H9 (cell line): ENCODE measurements at regions not wholly inside any gene's neighbourhood (a gene's known extent, or its start where the extent isn't known, plus 50 kb on each side); places are given as distances from the start of the nearest gene placed in this dataset.

ENCODE experiments used
- DNase-seq: peaks from one replicate; pipeline ENCODE4 v3.0.0-alpha.2; 2017
- H2AFZ ChIP-seq: one replicate; pipeline ENCODE4 v1.6.1; 2013; ENCODE audit warnings: mild to moderate bottlenecking, low read length, control low read depth, moderate library complexity
- H2AK5ac ChIP-seq: 2 replicates; pipeline ENCODE4 v1.6.1; 2013; ENCODE audit warnings: low read length, control low read depth, mixed read lengths; ENCODE audit not compliant: insufficient read length
- H2BK120ac ChIP-seq: one replicate; pipeline ENCODE4 v1.6.1; 2013; ENCODE audit warnings: low read depth, mild to moderate bottlenecking, low read length, control low read depth, inconsistent platforms; ENCODE audit not compliant: poor library complexity, severe bottlenecking
- H2BK12ac ChIP-seq: 2 replicates; pipeline ENCODE4 v1.6.1; 2013; ENCODE audit warnings: low read length, control low read depth, mixed read lengths, low read depth; ENCODE audit not compliant: insufficient read length
- H2BK15ac ChIP-seq: 2 replicates; pipeline ENCODE4 v1.6.1; 2013; ENCODE audit warnings: low read depth, low read length, control low read depth
- H2BK20ac ChIP-seq: one replicate; pipeline ENCODE4 v1.6.1; 2013; ENCODE audit warnings: low read depth, mild to moderate bottlenecking, low read length, control low read depth, inconsistent platforms; ENCODE audit not compliant: poor library complexity, severe bottlenecking
- H2BK5ac ChIP-seq: 2 replicates; pipeline ENCODE4 v1.6.1; 2013; ENCODE audit warnings: low read length, control low read depth, mixed read lengths; ENCODE audit not compliant: insufficient read length
- H3K14ac ChIP-seq: 2 replicates; pipeline ENCODE4 v1.6.1; 2013; ENCODE audit warnings: low read length, control low read depth; ENCODE audit not compliant: insufficient read depth
- H3K18ac ChIP-seq: 2 replicates; pipeline ENCODE4 v1.6.1; 2013; ENCODE audit warnings: low read depth, mild to moderate bottlenecking, mixed read lengths, low read length, control low read depth; ENCODE audit not compliant: insufficient read length
- H3K23ac ChIP-seq: 2 replicates; pipeline ENCODE4 v1.6.1; 2013; ENCODE audit warnings: low read length, control low read depth, mixed read lengths, low read depth; ENCODE audit not compliant: insufficient read length
- H3K23me2 ChIP-seq: 2 replicates; pipeline ENCODE4 v1.6.1; 2013; ENCODE audit warnings: low read depth, mild to moderate bottlenecking, mixed read lengths, low read length, control low read depth; ENCODE audit not compliant: insufficient read length, poor library complexity, severe bottlenecking
- H3K27ac ChIP-seq: 2 replicates; pipeline ENCODE4 v1.5.1; 2013; ENCODE audit warnings: low read length, control low read depth, mixed read lengths, low read depth; ENCODE audit not compliant: insufficient read length
- H3K27me3 ChIP-seq: 2 replicates; pipeline ENCODE4 v1.6.1; 2013; ENCODE audit warnings: low read length, control low read depth, inconsistent platforms; ENCODE audit not compliant: insufficient read depth
- H3K4ac ChIP-seq: 2 replicates; pipeline ENCODE4 v1.6.1; 2013; ENCODE audit warnings: low read depth, mild to moderate bottlenecking, control low read depth, inconsistent platforms, low read length, moderate library complexity
- H3K4me1 ChIP-seq: 2 replicates; pipeline ENCODE4 v1.6.1; 2013; ENCODE audit warnings: low read length, control low read depth, inconsistent platforms; ENCODE audit not compliant: insufficient read depth
- H3K4me2 ChIP-seq: 2 replicates; pipeline ENCODE4 v1.6.1; 2013; ENCODE audit warnings: low read length, control low read depth, mixed read lengths; ENCODE audit not compliant: insufficient read length, insufficient read depth
- H3K56ac ChIP-seq: 2 replicates; pipeline ENCODE4 v1.6.1; 2013; ENCODE audit warnings: low read depth, mild to moderate bottlenecking, mixed read lengths, low read length, control low read depth; ENCODE audit not compliant: insufficient read length
- H3K79me1 ChIP-seq: 2 replicates; pipeline ENCODE4 v1.6.1; 2013; ENCODE audit warnings: low read depth, mild to moderate bottlenecking, moderate library complexity, low read length, control low read depth, inconsistent platforms; ENCODE audit not compliant: insufficient read depth, poor library complexity, severe bottlenecking
- H3K79me2 ChIP-seq: 2 replicates; pipeline ENCODE4 v1.6.1; 2013; ENCODE audit warnings: low read length, control low read depth, inconsistent platforms; ENCODE audit not compliant: insufficient read depth
- H3K9ac ChIP-seq: 2 replicates; pipeline ENCODE4 v1.6.1; 2013; ENCODE audit warnings: low read length, control low read depth, mixed read lengths; ENCODE audit not compliant: insufficient read length; ENCODE audit errors: extremely low read depth
- H3K9me3 ChIP-seq: one replicate; pipeline ENCODE4 v1.6.1; 2013; ENCODE audit warnings: low read depth, low read length, inconsistent platforms; ENCODE audit not compliant: control insufficient read depth
- H3T11ph ChIP-seq: one replicate; pipeline ENCODE4 v1.6.1; 2013; ENCODE audit warnings: mild to moderate bottlenecking, low read length, control low read depth, inconsistent platforms
- H4K20me1 ChIP-seq: one replicate; pipeline ENCODE4 v1.6.1; 2013; ENCODE audit not compliant: control insufficient read depth, insufficient read length, insufficient read depth
- H4K5ac ChIP-seq: 2 replicates; pipeline ENCODE4 v1.6.1; 2013; ENCODE audit warnings: low read depth, mild to moderate bottlenecking, mixed read lengths, low read length, control low read depth; ENCODE audit not compliant: insufficient read length
- H4K8ac ChIP-seq: replicated peaks from 2 replicates; pipeline ENCODE4 v1.6.1; 2013; ENCODE audit warnings: low read length, control low read depth, mixed read lengths, low read depth; ENCODE audit not compliant: insufficient read length
- H4K91ac ChIP-seq: 2 replicates; pipeline ENCODE4 v1.6.1; 2013; ENCODE audit warnings: low read depth, mild to moderate bottlenecking, moderate library complexity, mixed read lengths, low read length, control low read depth; ENCODE audit not compliant: insufficient read length
- H3K27ac Mint-ChIP-seq, 3 experiments: 2 replicates in 2 of 3; 3 replicates in 1 of 3; pipeline ENCODE4 v1.8.0; 2020 to 2021; ENCODE audit warnings: mixed read lengths in 3 of 3, mild to moderate bottlenecking in 1 of 3, moderate library complexity in 1 of 3
- H3K27me3 Mint-ChIP-seq: 2 replicates; pipeline ENCODE4 v1.8.0; 2021; ENCODE audit warnings: low read depth, mild to moderate bottlenecking, moderate library complexity, mixed read lengths
- H3K36me3 Mint-ChIP-seq, 3 experiments: 2 replicates in 2 of 3; 3 replicates in 1 of 3; pipeline ENCODE4 v1.8.0; 2020 to 2021; ENCODE audit warnings: low read depth in 3 of 3, mixed read lengths in 3 of 3; ENCODE audit not compliant: insufficient read depth in 1 of 3
- H3K4me1 Mint-ChIP-seq, 2 experiments: 2 replicates each; pipeline ENCODE4 v1.8.0; 2020; ENCODE audit warnings: mixed read lengths in 2 of 2
- H3K4me3 Mint-ChIP-seq, 2 experiments: 2 replicates in 1 of 2; 3 replicates in 1 of 2; pipeline ENCODE4 v1.8.0; 2020 to 2021; ENCODE audit warnings: mild to moderate bottlenecking in 2 of 2, mixed read lengths in 2 of 2, moderate library complexity in 1 of 2
- H3K9me3 Mint-ChIP-seq, 2 experiments: 2 replicates in 1 of 2; 3 replicates in 1 of 2; pipeline ENCODE4 v1.8.0; 2020; ENCODE audit warnings: mild to moderate bottlenecking in 2 of 2, mixed read lengths in 2 of 2, moderate library complexity in 1 of 2
- CTCF ChIP-seq: fragments of 200-600 bp; sonication (generic); conservative IDR thresholded peaks from 3 replicates; pipeline ENCODE4 v1.8.0; 2021; ENCODE audit warnings: antibody characterized with exemption, mild to moderate bottlenecking
- WGBS: extraction: QIAGEN DNeasy Blood & Tissue Kit; methylation state at CpG from one replicate; pipeline ENCODE4 v1.1.7; 2013; ENCODE audit warnings: missing lambda C conversion rate, low lambda C conversion rate, mixed read lengths; ENCODE audit not compliant: insufficient read length; ENCODE audit errors: extremely low coverage; 5-methylcytosine and 5-hydroxymethylcytosine counted together

GRCh38 chr7:69489533-69489932 is 108.7 kb upstream of the AUTS2 start:
- Mint-ChIP-seq H3K27me3 (peaks cover 3% of the 10 kb centered on the region), H3K4me3 (no peak overlapping the region), H3K9me3 (no peaks in the 10 kb centered on the region), H3K36me3 (no peaks in the 10 kb centered on the region), H3K4me1 (peaks cover 4 to 7% of the 10 kb centered on the region in 2 experiments), H3K27ac (no peak overlapping the region)
- Histone ChIP-seq H4K8ac (no peak overlapping the region), H2AFZ (no peak overlapping the region), H3K9ac (no peak overlapping the region), H4K91ac (no peak overlapping the region), H3K27me3 (no peaks in the 10 kb centered on the region), H3K79me1 (no peaks in the 10 kb centered on the region), H3K18ac (no peak overlapping the region), H3K23me2 (no peaks in the 10 kb centered on the region), H2BK15ac (no peak overlapping the region), H2BK20ac (no peak overlapping the region), H3K23ac (no peak overlapping the region), H4K20me1 (no peaks in the 10 kb centered on the region), H4K5ac (no peak overlapping the region), H2AK5ac (no peak overlapping the region), H3K4me2 (no peak overlapping the region), H3K27ac (no peak overlapping the region), H3K56ac (no peak overlapping the region), H3K9me3 (no peaks in the 10 kb centered on the region), H3K79me2 (no peaks in the 10 kb centered on the region), H3K4me1 (no peaks in the 10 kb centered on the region), H2BK12ac (no peak overlapping the region), H3K14ac (no peak overlapping the region), H3T11ph (no peak overlapping the region), H3K4ac (no peak overlapping the region), H2BK120ac (no peak overlapping the region), H2BK5ac (no peak overlapping the region)
- whole genome bisulfite sequencing = no CpG with 5 or more reads among the region's 3 CpGs
- TF ChIP-seq CTCF = no peak
- DNase-seq = no peak
